ENCODE measurements at regions not wholly inside any gene's neighbourhood (a gene's known extent, or its start where the extent isn't known, plus 50 kb on each side); places are given as distances from the start of the nearest gene placed in this dataset.

DNA sequence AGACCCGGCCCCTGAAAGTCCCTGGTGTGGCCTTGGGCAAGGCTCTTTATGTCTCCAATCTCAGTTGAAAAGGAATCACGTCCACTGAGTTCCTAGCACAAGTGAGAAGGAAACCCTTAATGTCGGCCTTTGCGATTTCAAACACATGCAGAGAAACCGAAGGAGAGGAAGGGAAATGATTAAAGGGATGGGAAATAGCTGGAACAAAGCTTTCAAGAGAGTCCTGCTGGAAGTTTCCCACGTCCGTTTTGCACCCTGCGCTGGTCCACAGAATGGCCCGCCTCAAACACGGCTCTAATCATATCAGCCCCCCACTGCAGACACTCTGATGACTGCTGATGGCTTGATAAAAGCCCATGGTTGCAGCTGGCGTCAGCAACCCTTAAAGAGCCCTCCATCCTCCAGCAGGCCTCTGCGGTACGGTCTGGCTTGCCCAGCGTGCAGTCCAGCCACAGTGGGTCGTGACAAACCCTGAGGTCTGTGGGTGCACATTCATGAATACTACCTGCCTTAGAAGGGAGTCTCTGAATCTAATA is 765.5 kb upstream of the EEF2KMT start:
- TF ChIP-seq EZH2 (IDR thresholded peaks at IDR 0.05; ENCODE audit: insufficient read depth, poor library complexity, severe bottlenecking) (no peak), EZH2phosphoT487 (IDR thresholded peaks at IDR 0.05; ENCODE audit: insufficient read depth, low read depth) (no peak)

Measured in GM23248 (cell line).